T-helper 2 cell treated with Interferon-gamma antibody and Interleukin-4, amounts not matched to agents 100 ng/mL and 5 ng/mL, for 36 hours (primary cell): ENCODE measurements at regions not wholly inside any gene's neighbourhood (a gene's known extent, or its start where the extent isn't known, plus 50 kb on each side); places are given as distances from the start of the nearest gene placed in this dataset.
"Not testable (repeated sequence)": the region's sequence is repeated elsewhere in the genome, so short reads cannot be mapped to it uniquely, and the experiment has no call there.

Experiments
- intact Hi-C: fragments of 100-400 bp; cut with micrococcal nuclease; formaldehyde crosslinking; loops from one replicate; pipeline ENCODE4 v1.15.1; 2023

DNA sequence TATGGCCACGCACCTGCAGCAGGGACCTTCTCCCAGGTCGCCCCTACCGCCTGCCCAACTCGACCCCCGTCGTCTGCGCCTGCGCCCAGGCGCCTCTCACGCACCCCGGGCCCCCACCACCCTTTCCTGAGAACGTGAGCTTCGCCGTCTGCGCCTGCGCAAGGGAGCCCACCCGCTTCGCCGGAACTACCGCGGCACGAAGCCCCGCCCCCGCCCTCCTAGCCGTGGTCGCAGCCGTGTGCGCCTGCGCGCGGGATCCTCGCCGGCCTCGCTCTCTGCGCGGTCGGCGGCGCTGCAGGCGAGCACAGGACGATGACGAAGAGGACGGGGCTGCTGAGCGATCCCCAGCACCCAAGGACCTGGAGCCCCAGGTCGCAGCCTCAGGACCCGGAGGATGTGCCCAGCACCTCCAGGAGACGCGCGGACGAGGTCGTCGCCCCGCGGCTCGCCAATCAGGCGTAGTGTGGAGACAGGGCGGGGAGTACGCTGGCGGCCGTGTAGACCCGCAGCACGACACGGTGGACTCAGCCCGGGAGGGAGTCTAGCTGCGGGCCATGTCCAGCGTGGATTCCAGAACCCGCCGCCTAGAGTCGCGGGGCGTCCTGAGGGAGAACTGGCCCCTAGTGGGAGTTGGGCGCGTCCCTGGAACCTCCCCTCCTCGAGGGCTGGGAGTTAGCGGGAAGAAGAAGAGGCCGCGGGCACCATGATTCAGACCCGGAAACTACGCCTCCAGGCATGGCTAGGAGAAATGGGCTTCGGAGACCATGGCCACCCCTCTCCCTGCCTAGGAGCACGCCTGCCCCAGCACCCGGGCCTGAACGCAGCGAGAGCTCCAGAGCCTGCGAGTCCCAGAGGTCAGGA is 1120.8 kb upstream of the TMEM132C start:
- intact Hi-C loops, result loop anchor here (1.0 kb wide), 1 partner anchor 20 kb away; no protein-coding TSS in a partner anchor

DNA sequence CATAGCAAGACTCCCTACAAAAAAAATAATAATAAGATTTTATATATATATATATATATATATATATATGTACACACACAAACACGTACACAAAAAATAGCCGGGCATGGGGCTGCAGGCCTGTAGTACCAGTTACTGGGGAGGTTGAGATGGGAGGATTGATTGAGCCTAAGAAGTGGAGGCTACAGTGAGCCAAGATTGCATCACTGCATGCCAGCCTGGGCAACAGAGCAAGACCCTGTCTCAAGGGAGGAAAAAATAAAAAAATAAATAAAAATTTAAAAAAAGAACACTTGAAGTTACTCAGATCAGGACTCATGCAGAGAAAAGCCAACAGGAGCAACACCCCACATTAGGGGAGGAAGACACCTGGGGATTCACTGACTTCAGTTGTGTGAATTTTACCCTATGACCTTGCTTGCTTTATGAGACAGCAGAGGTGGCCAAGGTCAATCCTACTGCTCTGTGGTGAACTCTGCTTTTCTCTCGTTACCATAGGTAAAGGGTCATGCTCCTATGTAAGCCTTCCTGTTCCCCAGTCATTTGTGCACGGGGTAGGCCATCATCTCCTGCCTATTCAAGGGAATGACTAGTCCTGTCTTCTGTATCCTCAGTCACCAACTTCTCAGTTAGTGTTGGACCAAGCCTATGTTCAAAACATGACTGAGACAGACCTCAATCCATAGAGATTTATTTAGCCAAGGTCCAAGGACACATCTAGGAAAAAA is 1119.8 kb upstream of the TMEM132C start:
- intact Hi-C loops, result loop anchor here (1.0 kb wide), 1 partner anchor 19 kb away; no protein-coding TSS in a partner anchor

DNA sequence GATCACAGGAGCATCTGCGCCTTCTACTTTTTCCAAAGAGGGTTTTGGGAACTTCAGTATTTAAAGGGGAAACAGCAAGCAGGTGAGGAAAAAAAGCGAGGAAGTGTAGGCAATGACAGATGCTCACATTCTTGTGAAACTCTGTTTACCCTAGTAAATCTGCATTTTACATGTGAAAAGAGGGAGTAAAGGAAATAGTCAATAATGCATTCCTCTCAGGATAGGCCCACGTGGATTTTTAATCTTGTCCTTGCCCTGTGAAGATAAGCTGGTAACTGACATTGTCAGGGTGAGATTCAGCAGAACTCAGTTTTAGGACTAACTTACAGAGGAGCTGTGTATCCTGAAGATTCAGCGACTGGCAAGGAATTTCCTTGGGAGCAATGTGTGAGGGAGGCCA is 1119.2 kb upstream of the TMEM132C start:
- intact Hi-C loops, result no loop called here

DNA sequence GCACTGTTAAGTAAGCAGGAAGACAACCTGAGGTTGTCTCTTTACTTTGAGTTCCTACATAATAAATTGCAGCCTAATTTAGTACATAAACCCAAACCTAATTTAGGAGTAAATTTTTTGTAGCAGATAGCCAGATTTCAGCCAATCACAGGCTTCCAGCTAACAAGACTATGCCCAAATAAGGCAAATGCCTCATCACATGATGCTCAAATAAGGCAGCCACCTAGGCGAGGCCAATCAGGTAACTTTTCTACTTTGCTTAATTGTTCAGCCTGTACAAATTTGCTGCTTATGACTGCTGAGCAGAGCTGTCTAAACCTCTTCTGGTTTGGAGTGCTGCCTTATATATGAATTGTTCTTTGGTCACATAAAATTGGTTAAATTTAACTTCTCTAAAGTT is 1118.7 kb upstream of the TMEM132C start:
- intact Hi-C loops, result no loop called here

DNA sequence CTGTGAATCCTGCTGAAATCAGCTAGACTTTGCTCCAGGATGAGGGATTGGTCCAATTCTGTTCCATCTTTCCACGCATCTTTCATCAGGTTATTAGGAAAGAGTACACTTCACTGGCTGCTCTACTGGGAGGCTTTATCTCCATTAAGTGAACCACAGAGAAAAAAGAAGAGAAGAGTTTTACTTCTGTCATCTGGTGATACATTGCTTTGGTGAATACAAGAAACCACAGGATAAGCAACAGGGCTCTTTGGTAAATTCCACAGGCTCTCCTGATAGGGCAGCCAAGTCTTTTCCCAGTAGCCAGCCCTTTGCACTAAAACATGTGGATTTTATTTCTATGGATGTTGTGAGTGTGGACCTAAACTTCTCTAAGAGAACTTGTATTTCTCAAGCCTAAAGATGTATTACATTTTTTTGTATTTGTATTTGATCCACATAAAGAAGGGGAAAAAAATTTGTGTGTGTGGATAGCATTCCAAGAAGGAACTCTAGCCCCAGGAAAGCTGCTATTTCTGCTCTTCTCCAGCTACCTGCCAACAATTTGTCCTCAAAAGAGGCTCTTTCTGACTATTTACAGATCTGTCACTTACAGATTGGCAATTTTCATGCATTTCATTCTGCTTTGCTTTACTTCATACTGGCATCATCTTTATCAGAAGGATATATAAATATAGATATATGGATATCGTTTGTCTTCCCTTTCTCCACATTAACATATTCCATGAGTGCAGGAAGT is 1117.6 kb upstream of the TMEM132C start:
- intact Hi-C loops, result no loop called here

DNA sequence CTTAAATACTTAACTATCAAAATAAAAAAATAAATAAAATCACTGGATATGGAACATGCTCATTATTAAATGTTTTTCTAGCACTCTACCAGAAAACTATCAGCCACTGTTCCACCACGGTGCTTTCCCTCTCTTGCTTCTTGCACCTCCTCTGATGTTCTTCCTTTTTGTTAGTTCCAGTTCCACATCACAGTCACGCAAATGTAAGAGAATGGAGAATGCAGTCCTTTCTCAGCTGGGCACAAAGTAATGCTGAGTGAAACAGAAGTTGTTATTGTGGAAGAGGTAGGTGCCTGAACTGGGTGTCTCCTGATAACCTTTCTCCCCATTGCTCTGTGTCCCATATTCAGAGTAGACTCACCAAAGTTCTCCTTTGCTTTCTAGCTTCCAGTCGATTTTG is 1116.9 kb upstream of the TMEM132C start:
- intact Hi-C loops, result no loop called here

DNA sequence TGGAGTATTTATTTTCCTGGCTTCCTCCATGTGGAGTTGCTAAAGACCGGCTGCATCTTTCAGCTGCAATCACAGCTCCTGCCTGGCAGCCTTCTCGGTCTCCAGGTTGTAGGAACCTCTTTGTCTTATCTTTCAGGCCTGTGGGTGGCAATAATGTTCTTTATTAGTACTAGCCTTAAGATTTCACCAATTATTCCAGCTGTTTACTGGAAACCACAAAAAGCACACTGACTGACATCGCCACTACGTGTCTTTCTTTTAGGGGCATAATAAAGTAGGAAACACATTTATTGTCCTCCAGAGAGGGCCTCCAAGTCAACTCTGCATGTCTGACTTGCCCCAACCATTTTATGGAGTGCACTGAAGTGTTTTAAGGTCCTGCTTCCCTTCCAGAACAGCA is 1116.5 kb upstream of the TMEM132C start:
- intact Hi-C loops, result no loop called here

DNA sequence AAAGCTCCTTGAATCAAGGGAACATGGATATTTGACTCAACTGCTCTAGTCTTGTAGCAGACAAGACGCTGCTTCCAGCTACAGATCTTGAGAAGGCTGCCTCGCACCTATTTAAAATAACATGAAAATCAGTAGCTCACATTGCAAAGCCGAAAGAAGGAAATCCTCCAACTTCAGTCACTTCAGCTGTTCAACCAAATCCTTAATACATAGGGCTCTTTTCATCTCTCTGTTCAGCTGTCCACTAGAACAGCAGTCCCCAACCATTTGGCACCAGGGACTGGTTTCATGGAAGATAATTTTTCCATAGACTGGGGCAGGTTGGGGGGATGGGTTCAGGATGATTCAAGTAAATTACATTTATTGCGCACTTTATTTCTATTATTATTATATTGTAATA is 1116.0 kb upstream of the TMEM132C start:
- intact Hi-C loops, result no loop called here

DNA sequence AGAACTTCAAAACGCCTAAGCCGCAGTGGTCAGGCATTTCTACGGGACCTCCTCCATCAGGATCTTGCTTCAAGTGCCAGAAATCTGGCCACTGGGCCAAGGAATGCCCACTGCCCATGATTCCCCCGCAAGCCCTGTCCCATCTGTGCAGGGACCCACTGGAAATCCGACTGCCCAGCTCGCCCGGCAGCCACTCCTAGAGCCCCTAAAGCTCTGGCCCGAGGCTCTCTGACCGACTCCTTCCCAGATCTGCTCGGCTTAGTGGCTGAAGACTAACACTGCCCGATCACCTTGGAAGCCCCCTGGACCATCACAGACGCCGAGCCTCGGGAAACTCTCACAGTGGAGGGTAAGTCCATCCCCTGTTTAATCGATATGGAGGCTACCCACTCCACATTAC is 1113.0 kb upstream of the TMEM132C start:
- intact Hi-C loops, result no loop called here

DNA sequence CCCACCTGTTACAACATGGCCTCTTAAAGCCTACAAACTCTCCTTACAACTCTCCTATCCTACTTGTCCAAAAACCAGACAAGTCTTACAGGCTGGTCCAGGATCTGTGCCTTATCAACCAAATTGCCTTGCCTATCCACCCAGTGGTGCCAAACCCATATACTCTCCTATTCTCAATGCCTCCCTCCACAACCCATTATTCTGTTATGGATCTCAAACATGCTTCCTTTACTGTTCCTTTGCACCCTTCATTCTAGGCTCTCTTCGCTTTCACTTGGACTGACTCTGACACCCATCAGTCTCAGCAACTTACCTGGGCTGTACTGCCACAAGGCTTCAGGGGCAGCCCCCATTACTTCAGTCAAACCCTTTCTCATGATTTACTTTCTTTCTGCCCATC is 1112.1 kb upstream of the TMEM132C start:
- intact Hi-C loops, result not testable (repeated sequence)

DNA sequence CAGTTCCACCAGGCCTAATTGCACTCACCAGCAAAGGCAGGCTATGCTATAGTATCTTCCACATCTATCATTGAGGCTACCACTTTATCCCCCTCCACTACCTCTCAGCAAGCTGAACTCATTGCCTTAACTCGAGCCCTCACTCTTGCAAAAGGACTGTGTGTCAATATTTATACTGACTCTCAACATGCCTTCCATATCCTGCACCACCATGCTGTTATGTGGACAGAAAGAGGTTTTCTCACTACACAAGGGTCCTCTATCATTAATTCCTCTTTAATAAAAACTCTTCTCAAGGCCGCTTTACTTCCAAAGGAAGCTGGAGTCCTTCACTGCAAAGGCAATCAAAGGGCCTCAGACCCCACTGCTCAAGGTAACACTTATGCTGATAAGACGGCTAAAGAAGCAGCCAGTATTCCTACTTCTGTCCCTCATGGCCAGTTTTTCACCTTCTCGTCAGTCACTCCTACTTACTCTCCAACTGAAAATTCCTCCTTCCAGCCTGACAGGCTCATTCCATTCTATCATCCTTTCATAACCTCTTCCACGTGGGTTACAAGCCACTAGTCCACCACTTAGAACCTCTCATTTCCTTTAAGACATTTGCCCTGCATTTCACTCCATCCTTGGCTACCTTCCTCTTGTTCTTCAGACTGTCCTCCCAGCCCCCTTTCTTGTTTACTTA is 1110.9 kb upstream of the TMEM132C start:
- intact Hi-C loops, result not testable (repeated sequence)

DNA sequence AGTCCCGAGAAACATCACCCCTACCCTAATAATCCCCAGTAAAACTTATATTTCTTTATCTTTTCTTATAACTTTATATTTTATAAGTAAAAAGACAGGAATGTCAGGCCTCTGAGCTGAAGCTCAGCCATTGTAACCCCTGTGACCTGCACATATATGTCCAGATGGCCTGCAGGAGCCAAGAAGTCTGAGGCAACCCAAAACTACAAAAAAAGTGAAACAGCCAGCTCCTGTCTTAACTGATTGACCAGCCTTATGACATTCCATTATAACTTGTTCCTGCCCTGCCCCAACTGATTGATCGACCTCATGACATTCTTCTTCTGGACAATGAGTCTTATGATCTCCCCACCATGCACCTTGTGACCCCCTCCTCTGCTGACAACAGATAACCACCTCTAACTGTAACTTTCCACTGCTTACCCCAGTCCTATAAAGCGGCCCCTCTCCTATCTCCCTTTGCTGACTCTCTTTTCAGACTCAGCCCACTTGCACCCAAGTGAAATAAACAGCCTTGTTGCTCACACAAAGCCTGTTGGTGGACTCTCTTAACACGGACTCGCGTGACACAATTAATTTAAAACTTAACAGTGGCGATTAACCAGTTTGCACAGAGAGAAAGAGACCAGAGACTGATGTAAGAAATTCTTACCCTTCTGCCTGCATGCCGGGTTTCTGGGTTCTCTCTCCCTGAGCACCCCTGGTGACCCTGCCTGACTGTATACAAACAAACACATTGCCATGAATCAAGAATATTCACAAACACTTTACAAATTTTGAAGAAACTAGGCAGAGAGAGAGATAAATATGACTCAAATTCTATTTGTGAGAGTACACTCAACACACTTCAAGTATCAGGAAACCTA is 1109.2 kb upstream of the TMEM132C start:
- intact Hi-C loops, result not testable (repeated sequence)

DNA sequence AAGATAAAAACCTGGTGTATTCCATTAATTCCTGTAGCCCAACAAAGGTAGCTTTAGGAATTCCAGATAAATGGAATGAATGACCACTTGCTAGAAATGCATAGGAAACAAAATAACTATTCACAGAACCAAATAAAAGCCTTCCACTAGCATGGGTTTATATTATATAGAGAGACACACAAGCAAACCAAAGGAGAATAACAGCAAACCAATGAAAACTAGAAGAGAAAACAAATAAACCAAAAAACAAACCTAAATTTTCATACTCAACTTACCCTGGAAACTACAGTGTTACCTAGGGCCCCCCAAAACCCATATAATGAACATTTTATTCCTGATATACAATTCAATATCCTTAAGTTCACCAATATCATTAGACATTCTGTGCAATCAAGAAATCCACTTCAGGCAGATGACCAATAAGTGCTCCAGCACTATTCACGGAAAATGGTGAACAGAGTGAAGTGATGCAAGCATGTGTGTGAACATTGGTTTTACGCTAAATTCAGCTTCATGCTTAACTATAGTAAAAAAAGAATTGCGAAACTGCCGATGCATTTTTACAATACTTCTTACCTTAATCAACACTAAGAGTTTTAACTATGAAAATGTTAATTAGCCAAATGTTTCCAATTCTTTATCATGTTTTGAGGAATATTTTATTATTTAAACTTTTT is 1108.4 kb upstream of the TMEM132C start:
- intact Hi-C loops, result no loop called here

DNA sequence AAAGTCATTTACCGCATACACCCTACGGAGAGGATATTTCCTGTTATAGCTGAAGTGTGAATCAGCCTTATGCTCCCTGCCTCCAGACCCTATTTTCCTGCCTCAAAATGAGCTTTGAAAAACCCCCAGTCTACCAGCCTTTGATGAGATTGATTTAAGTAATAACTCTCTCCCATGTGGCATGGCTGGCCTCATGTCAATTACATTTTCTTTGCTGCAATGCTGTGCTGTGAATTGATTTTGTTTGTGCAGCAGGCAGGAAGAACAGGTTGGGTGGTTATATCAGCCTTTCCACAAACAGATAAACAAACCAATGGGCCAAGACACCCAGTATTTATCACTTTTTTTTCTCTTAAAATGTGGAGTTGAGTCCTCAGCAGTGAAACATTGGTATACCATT is 1105.5 kb upstream of the TMEM132C start:
- intact Hi-C loops, result no loop called here

DNA sequence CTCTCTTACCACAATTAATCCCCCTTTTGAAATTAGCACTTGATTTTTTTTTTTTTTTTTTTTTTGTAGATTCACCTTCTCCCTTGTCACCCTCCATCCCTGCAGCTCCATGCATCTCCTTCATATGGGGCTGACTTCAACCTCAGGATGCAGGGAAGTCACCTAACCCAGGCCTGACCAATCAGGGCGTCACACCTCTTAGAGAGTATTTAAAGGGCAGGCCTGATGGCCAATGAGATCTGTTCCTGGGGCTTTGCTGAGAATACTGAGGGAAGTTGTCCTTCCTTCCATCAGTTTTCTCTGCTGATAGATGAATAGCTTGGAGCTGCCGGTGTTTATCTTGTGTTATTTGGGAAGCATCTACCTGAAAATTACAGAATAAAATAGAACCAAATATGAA is 1104.7 kb upstream of the TMEM132C start:
- intact Hi-C loops, result no loop called here

DNA sequence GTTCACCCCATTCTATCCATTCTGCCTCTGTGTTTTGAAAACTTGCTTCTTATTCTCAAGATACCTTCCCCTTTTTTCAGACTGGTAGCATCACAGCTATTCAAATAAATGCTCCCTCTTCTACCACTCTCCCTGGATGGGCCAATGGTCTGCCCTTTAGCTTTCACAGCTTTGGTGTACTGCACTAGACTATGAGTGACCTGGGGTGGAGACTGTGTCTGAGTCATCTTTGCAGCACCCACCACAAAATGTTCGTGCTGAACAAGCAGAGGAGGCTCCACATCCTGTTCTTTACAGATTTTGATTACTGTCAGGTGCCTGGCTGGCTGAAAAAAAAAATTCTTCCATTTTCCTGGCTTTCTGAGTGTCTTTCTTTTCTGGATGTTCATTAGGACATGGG is 1104.1 kb upstream of the TMEM132C start:
- intact Hi-C loops, result no loop called here

DNA sequence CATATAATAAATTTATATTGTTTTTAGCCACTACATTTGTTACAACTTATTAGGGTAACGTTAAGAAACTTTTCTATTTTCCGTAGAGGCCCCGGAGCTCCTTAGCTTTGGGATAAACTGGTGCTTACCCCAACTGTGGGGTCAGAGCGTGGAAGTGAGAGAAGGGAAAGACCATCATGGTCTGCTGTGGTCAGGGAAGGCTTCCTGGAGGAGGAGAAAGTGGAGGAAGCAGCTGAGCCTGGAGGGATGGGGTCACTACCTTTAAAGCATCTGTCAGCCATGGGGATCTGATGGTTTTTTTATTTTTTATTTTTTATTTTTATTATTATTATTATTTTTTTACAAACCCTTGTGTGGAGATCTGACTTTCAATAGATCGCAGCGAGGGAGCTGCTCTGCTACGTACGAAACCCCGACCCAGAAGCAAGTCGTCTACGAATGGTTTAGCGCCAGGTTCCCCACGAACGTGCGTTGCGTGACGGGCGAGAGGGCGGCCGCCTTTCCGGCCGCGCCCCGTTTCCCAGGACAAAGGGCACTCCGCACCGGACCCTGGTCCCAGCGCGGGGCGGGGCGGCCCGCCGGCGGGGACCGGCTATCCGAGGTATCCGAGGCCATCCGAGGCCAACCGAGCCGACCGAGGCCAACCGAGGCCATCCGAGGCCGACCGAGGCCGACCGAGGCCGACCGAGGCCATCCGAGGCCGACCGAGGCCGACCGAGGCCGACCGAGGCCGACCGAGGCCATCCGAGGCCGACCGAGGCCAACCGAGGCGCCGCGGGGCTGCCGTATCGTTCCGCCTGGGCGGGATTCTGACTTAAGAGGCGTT is 1101.2 kb upstream of the TMEM132C start:
- intact Hi-C loops, result loop anchor here (1.0 to 5.0 kb wide), 3 partner anchors 19 to 392 kb away; no protein-coding TSS in a partner anchor

DNA sequence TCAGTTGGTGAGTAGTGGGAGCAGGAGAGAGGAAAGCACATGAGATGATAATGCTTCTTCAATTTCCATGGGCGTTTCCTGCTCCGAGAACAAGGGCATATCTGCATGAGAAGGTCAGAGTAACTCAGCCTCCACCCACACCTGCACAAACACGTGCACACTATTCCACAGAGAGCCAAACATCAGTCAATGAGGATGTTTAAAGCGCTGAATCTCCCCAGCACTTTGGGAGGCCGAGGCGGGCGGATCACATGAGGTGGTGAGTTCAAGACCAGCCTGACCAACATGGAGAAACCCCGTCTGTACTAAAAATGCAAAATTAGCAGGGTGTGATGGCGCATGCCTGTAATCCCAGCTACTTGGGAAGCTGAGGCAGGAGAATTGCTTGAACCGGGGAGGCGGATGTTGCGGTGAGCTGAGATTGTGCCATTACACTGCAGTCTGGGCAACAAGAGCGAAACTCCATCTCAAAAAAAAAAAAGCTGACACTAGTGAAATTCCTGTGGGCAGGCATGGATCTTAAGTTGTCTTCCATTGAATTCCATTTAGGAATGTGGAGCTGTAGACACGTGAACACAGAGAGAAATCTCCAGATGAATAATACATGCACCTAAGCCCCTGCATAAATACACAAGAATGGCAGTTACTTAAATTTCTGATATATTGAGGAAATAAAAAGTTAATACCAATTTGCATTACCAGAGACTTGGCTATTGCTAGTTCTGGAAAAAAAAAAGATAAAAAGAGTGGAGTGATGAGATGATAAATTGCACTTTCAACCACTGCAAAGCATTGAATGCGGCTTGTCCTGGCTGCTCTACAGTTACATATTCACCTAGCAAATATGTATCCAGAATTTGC is 1097.4 kb upstream of the TMEM132C start:
- intact Hi-C loops, result loop anchor here (5.0 kb wide), 2 partner anchors 87 to 388 kb away; no protein-coding TSS in a partner anchor
